Cardiac fibroblast (primary cell): ENCODE measurements at regions not wholly inside any gene's neighbourhood (a gene's known extent, or its start where the extent isn't known, plus 50 kb on each side); places are given as distances from the start of the nearest gene placed in this dataset.

ENCODE experiments used
- DNase-seq, 2 donors: peaks; one replicate each; pipeline versions ENCODE4 v3.0.0 to v3.0.0-alpha.2; 2010; ENCODE audit warnings: low read depth in 2 of 2
- H3K4me3 ChIP-seq, 2 donors: replicated peaks in 1 of 2; 1 replicate in 1 of 2; 2 replicates in 1 of 2; pipeline ENCODE4 v1.5.1; 2011; ENCODE audit warnings: low read depth in 2 of 2, low read length in 2 of 2, mild to moderate bottlenecking in 2 of 2, moderate library complexity in 1 of 2
- CTCF ChIP-seq: IDR thresholded peaks from one replicate; pipeline ENCODE4 v1.5.1; 2011; ENCODE audit warnings: low read depth, mild to moderate bottlenecking, low read length, inconsistent platforms

GRCh38 chr18:72329533-72329932 lies 214.6 kb downstream of the CBLN2 start:
- H3K4me3 ChIP-seq, result no peak overlapping the region
- DNase-seq, result no peak
- no peak for TF ChIP-seq CTCF

- TF ChIP-seq CTCF, result no peak
- H3K4me3 ChIP-seq, result no peak overlapping the region
- no peak for DNase-seq
These were observed 218.8 kb downstream of the CBLN2 start for GRCh38 chr18:72325307-72325706.

GRCh38 chr18:72324677-72325076 lies 219.5 kb downstream of the CBLN2 start:
- no peak for DNase-seq
- TF ChIP-seq CTCF, result no peak
- no peak overlapping the region for H3K4me3 ChIP-seq

GRCh38 chr18:72316497-72316896 lies 227.6 kb downstream of the CBLN2 start:
- no peak for DNase-seq
- no peak for TF ChIP-seq CTCF

GRCh38 chr18:72283148-72283925 lies 260.8 kb downstream of the CBLN2 start:
- no peak for DNase-seq
- H3K4me3 ChIP-seq, result no peak overlapping the region
- no peak for TF ChIP-seq CTCF

More at GRCh38 chr18:72316497-72316896, 227.6 kb downstream of the CBLN2 start:
- no peak overlapping the region for H3K4me3 ChIP-seq

- DNase-seq, result no peak
- H3K4me3 ChIP-seq, result no peak overlapping the region
- no peak for TF ChIP-seq CTCF
These were observed 271.1 kb downstream of the CBLN2 start for GRCh38 chr18:72273025-72273424.

- DNase-seq, result no peak
- H3K4me3 ChIP-seq, result no peak overlapping the region
- TF ChIP-seq CTCF, result no peak
These were observed 282.6 kb downstream of the CBLN2 start for GRCh38 chr18:72261590-72261989.
